Activated T-cell treated with anti-CD3 and anti-CD28 coated beads, Interleukin-2, amount 50 U/mL, for 4 hours (primary cell): ENCODE measurements at regions not wholly inside any gene's neighbourhood (a gene's known extent, or its start where the extent isn't known, plus 50 kb on each side); places are given as distances from the start of the nearest gene placed in this dataset.

Experiments used
- ATAC-seq, 2 donors: fragments of 200-7000 bp; cut with Tn5 transposase; one replicate each; pipeline ENCODE4 v1.10.0; 2021
- DNase-seq: peaks from one replicate; pipeline ENCODE4 v3.0.0-alpha.2; 2020
- H3K27me3 Mint-ChIP-seq: one replicate; pipeline ENCODE4 v1.8.0; 2021; ENCODE audit warnings: low read depth, mixed read lengths
- H3K36me3 Mint-ChIP-seq: one replicate; pipeline ENCODE4 v1.8.0; 2022; ENCODE audit warnings: mixed read lengths; ENCODE audit not compliant: insufficient read depth
- H3K4me1 Mint-ChIP-seq: one replicate; pipeline ENCODE4 v1.8.0; 2021; ENCODE audit warnings: low read depth, mixed read lengths
- H3K4me3 Mint-ChIP-seq: one replicate; pipeline ENCODE4 v1.8.0; 2021; ENCODE audit warnings: mild to moderate bottlenecking, moderate library complexity, mixed read lengths
- H3K9me3 Mint-ChIP-seq: one replicate; pipeline ENCODE4 v1.8.0; 2021; ENCODE audit warnings: mixed read lengths

DNA sequence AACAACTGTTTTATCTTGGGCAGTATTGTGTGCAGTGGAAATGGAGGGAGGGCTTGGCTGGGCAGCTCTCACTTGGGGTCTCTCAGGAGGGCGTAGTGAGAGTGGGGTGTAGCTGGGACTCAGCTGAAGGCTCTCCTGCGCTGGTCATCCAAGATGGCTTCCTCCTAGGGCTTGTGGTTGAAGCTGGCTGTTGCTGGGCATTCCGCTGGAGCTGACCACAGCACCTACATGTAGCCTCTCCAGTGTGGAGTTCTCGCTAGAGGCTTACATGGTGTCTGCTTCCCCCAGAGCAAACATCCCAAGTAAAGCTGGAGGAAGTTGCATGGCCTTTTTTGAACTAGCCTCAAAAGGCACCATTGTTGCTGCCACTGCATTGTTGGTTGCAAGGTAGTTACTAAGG, 344.1 kb upstream of the MARCKS start:
- no peak for DNase-seq
- Mint-ChIP-seq H3K9me3 (no peaks in the 10 kb centered on the region), H3K4me3 (no peak overlapping the region), H3K4me1 (no peaks in the 10 kb centered on the region), H3K27me3 (no peaks in the 10 kb centered on the region), H3K36me3 (no peaks in the 10 kb centered on the region)
- no peak for ATAC-seq

DNA sequence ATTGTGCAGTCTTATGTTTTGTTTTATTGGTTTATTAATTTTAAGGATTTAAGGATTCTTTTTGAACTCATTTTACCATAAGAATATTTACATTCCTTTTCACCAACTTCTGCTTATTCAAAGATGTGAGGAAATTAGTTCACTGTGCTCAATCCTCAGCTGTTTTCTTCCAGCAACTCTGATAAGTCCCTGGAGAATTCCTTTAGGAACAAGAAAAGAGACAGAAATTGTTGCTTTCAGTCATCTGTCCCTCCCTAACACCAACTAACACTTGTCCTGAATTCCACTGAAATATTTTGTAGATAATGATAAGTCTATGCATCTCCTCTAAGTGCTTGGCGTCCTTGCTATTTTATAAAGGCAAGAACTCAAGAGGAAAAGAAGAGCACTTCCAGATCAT, 334.8 kb upstream of the MARCKS start:
- Mint-ChIP-seq H3K4me1 (no peaks in the 10 kb centered on the region), H3K36me3 (no peaks in the 10 kb centered on the region), H3K4me3 (no peak overlapping the region), H3K9me3 (no peaks in the 10 kb centered on the region), H3K27me3 (no peaks in the 10 kb centered on the region)
- no peak for DNase-seq
- ATAC-seq: no peak

DNA sequence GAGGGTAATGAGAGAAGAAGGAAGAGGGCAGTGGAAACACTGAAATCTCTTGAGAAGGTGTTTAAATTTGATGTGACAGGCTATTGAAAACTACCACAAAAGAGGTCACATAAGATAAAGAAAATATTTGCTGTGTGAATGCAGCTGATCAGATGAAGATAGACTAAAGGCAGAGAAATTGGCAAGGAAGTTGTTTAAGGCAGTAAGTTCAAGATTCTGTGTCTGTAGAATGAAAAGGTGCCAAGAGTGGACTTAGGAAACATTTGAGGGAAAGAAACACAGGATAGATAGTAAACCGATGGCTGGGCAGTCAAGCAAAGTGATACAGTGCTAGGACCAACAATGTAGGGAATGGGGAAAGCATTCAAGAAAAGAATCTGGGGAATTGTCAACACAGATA, 332.3 kb upstream of the MARCKS start:
- Mint-ChIP-seq H3K9me3 (no peaks in the 10 kb centered on the region), H3K4me1 (no peaks in the 10 kb centered on the region), H3K27me3 (no peaks in the 10 kb centered on the region), H3K4me3 (no peak overlapping the region), H3K36me3 (no peaks in the 10 kb centered on the region)
- no peak for ATAC-seq
- no peak for DNase-seq

DNA sequence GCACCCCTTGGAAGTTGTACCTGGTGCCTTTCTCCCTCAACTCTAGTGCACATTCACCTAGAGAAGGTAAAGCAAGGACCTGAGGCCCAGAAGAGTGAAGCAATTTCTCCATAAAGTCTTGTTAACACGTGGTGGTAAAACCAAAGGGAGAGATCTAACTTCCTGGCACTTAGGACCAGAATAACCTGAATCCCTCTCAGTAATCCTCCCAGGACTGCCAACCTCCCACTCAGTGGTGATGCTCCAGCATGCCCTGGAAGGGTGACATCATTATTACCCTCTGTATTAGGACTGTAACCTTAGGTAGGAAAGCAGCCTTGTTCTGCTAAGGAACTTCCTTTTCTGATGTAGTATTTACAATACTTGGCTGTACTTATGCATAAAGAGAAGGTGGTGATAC, 330.6 kb upstream of the MARCKS start:
- Mint-ChIP-seq H3K36me3 (no peaks in the 10 kb centered on the region), H3K9me3 (no peaks in the 10 kb centered on the region), H3K4me3 (no peak overlapping the region), H3K27me3 (no peaks in the 10 kb centered on the region), H3K4me1 (no peaks in the 10 kb centered on the region)
- DNase-seq (no peak), ATAC-seq (no peak)

DNA sequence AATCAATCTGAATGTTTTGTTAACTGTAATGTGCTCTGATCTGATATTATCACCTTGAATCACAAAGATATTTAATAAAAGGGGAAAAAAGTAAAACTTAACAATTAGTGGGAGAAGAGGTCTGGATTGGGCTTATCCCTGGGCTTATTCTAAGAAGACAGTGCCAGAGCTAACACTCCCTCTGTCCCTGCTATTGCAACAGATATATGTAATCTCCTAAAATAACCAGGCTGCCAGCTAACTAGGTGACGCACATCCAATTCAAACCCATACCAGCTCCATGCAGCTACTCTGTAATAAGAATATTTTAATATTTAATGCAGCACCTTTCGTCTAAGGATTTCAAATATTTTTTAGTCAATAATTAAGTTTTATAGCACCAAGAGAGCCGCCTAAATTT, 330.1 kb upstream of the MARCKS start:
- ATAC-seq (no peak), DNase-seq (no peak)
- Mint-ChIP-seq H3K4me1 (no peaks in the 10 kb centered on the region), H3K36me3 (no peaks in the 10 kb centered on the region), H3K4me3 (no peak overlapping the region), H3K27me3 (no peaks in the 10 kb centered on the region), H3K9me3 (no peaks in the 10 kb centered on the region)

DNA sequence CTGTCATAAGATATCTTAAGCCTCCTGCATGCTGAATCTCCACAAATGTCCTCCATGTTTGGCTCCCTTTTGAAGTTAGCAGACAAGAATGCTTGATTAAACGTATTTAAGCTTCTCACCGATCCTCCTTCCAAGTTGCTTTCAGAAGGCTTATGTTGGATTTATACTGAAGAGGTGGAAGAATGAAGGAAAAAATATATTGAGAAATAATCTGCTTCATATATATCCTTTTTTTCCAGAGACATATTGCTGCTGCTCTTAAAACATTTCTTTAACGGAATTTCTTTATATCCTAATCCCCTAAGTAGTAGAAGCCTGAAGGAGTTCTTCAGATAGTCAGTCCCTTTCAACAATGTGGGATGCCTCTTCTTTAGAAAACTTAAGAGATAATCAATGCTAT, 329.0 kb upstream of the MARCKS start:
- H3K4me1 Mint-ChIP-seq: no peaks in the 10 kb centered on the region
- no peaks in the 10 kb centered on the region for H3K36me3 Mint-ChIP-seq
- H3K9me3 Mint-ChIP-seq: no peaks in the 10 kb centered on the region
- H3K27me3 Mint-ChIP-seq: no peaks in the 10 kb centered on the region
- H3K4me3 Mint-ChIP-seq: no peak overlapping the region
- DNase-seq: no peak
- ATAC-seq: no peak

DNA sequence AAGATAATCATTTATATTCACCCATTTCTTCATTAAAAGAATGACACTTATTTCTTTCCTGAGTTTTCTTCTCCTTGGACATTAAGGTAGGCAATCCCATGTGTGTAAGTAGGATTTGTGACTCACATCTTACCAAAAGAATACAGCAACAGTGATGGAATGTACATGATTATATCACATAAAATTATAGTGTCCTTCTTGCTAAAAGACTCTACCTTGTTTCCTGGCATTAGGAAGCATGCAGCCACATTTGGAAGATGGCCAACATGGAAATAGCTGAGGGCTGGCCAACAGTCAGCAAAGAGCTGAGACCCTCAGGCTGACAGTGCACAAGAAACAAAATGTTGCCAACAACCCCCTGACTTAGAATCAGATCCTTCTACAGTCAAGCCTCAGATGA, 327.9 kb upstream of the MARCKS start:
- no peaks in the 10 kb centered on the region for H3K4me1 Mint-ChIP-seq

DNA sequence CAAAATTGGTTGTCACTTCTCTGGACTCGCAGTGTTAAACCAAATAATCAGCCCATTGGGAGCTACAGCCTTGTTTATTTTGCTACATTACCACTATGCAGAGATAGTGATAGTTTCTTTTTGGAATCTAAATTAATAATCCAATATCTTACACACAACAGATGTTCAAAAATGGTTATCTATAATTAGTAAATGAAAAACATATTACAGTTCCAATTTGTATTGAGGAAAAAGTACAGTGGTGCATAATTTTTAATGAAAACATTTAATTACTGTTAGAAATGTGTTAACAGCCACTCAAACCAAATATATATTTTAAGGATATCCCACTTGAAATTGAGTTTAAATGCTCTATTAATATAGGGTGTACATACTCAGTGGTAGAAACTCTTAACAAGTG, 327.3 kb upstream of the MARCKS start:
- ATAC-seq (no peak), DNase-seq (no peak)
- Mint-ChIP-seq H3K4me3 (no peak overlapping the region), H3K4me1 (no peaks in the 10 kb centered on the region), H3K9me3 (no peaks in the 10 kb centered on the region), H3K27me3 (no peaks in the 10 kb centered on the region), H3K36me3 (no peaks in the 10 kb centered on the region)

More for the DNA sequence above, 327.9 kb upstream of the MARCKS start:
- Mint-ChIP-seq H3K4me3 (no peak overlapping the region), H3K36me3 (no peaks in the 10 kb centered on the region), H3K27me3 (no peaks in the 10 kb centered on the region), H3K9me3 (no peaks in the 10 kb centered on the region)
- ATAC-seq (no peak), DNase-seq (no peak)

DNA sequence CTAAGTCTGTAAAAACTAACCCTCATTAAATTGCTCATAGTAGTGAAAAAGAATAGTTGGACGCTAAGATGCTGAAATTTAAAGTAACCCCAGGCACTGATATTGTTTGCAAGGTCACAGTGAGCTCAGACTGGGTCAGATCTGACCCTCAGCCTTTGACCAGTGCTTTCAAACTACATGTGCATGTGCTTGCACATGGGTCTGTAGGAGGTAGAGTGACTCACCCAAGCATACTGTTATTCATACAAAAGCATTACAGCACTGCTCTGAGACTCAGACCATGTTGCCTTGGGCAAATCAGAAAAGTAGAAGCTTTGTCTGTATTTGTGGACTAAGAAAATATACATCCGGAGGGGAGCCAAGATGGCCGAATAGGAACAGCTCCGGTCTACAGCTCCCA, 326.4 kb upstream of the MARCKS start:
- no peaks in the 10 kb centered on the region for H3K9me3 Mint-ChIP-seq
- ATAC-seq (no peak), DNase-seq (no peak)
- no peaks in the 10 kb centered on the region for H3K4me1 Mint-ChIP-seq
- H3K4me3 Mint-ChIP-seq: no peak overlapping the region
- H3K27me3 Mint-ChIP-seq: no peaks in the 10 kb centered on the region
- H3K36me3 Mint-ChIP-seq: no peaks in the 10 kb centered on the region

DNA sequence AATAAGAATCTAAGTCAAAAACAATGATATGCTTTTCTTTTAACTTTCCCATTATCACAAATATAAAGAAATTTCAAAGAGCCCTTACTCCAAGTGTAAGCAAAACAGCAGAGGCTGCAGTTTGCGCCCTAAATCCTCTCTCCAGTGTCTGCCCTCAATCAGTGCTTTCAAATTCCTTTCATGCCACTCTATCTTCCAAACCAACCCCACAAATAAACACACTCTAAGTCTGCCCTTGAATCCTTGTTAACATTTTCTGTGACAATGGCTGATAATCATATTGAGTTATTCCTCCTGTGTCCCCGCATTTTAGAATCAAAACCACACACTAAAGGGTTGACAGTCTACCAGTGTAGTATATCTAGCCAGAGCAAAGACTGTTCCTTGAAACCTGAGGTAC, 317.9 kb upstream of the MARCKS start:
- no peak for ATAC-seq
- Mint-ChIP-seq H3K4me3 (no peak overlapping the region), H3K27me3 (no peaks in the 10 kb centered on the region), H3K36me3 (no peaks in the 10 kb centered on the region), H3K4me1 (no peaks in the 10 kb centered on the region), H3K9me3 (no peaks in the 10 kb centered on the region)
- no peak for DNase-seq

DNA sequence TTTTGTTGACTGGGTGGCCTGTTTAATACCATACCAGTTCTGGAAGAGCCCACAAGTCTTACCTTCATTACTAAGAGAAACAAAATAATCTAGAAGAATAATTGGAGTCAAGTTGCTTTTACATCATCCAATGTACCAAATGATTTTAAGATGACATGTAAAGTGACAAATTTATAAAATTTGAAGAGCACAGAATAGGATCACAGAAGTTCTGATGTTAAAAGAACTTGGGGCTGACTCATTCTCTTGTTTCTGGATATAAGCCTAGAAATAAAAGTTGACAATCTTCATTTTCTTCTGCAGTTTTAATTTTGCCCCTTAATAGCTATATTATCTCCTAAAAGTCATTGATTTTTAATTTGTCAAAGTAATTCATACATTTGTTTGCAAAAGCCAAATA, 317.5 kb upstream of the MARCKS start:
- no peak for DNase-seq
- Mint-ChIP-seq H3K4me1 (no peaks in the 10 kb centered on the region), H3K27me3 (no peaks in the 10 kb centered on the region), H3K4me3 (no peak overlapping the region), H3K36me3 (no peaks in the 10 kb centered on the region), H3K9me3 (no peaks in the 10 kb centered on the region)
- no peak for ATAC-seq

DNA sequence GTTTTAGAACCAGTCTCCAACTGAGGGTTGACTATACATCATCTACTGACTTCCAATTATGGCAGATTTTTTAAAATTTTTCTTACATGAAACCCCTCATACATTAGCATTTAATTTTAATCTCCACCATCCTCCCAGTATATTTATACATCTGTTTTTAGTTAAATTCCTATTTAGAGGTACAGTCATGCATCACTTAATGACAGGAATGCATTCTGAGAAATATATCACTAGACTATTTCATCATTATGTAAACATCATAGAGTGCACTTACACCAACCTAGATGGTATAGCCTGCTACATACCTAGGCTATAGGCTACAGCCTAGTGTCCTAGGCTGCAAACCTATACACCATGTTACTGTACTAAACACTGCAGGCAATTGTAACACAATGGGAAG, 316.7 kb upstream of the MARCKS start:
- DNase-seq: no peak
- no peaks in the 10 kb centered on the region for H3K9me3 Mint-ChIP-seq
- H3K27me3 Mint-ChIP-seq: no peaks in the 10 kb centered on the region
- H3K4me1 Mint-ChIP-seq: no peaks in the 10 kb centered on the region
- no peaks in the 10 kb centered on the region for H3K36me3 Mint-ChIP-seq
- no peak for ATAC-seq
- no peak overlapping the region for H3K4me3 Mint-ChIP-seq

DNA sequence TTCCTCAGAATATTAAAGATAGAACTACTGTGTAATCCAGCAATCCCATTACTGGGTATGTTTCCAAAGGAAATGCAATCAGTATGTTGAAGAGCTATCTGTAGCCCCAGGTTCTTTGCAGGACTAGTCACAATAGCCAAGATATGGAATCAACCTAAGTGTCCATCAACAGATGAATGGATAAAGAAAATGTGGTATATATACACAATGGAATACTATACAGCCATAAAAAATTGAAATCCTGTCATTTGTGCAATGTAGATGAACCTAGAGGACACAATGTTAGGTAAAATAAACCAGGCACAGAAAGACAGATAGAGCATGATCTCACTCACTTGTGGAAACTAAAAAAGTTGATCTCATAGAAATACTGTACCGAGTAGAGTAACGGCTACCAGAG, 306.0 kb upstream of the MARCKS start:
- ATAC-seq: no peak
- DNase-seq: no peak
- Mint-ChIP-seq H3K9me3 (peaks cover 24% of the 10 kb centered on the region), H3K27me3 (no peaks in the 10 kb centered on the region), H3K4me3 (no peak overlapping the region), H3K36me3 (no peaks in the 10 kb centered on the region), H3K4me1 (no peaks in the 10 kb centered on the region)

DNA sequence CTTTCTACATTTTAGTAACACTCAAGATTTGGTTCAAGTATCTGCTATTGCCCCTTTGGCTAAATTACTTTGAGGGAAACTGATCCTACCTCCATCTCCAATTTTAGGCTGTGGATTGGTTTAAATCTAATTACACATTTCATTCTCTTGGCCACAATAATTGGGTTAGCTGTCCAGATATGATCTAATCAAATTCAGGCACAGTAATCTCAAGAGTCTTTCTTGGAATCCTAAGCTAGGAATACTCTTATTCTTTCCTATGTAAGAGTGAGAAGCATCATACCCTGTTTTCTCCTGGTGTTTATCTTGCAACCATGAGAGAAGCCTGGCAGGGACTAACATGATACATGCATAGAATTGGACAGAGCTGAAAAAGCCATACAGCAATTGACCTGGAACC, 300.4 kb upstream of the MARCKS start:
- no peak for ATAC-seq
- H3K9me3 Mint-ChIP-seq: no peaks in the 10 kb centered on the region
- no peak for DNase-seq
- H3K36me3 Mint-ChIP-seq: no peaks in the 10 kb centered on the region
- no peak overlapping the region for H3K4me3 Mint-ChIP-seq
- no peaks in the 10 kb centered on the region for H3K4me1 Mint-ChIP-seq
- H3K27me3 Mint-ChIP-seq: no peaks in the 10 kb centered on the region

DNA sequence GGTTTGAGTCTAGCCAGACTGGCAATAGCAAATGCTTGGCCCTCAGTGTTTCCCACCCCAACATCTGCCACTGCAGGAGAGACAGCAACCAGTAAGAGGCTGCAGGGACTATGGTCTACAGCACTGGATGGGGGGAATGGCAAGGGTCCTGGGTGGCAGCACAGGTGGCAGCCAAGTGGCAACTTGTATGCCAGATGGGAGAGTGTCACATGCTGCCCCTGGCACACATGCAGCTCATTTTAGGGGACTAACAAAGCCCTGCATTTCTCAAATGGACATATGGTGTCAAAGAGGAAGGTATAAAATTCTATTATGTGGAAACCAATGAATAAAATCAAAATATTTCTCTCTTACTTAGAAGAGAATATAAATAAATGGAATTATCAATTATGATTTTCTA, 298.7 kb upstream of the MARCKS start:
- Mint-ChIP-seq H3K4me3 (no peak overlapping the region), H3K4me1 (no peaks in the 10 kb centered on the region)
- ATAC-seq: no peak

DNA sequence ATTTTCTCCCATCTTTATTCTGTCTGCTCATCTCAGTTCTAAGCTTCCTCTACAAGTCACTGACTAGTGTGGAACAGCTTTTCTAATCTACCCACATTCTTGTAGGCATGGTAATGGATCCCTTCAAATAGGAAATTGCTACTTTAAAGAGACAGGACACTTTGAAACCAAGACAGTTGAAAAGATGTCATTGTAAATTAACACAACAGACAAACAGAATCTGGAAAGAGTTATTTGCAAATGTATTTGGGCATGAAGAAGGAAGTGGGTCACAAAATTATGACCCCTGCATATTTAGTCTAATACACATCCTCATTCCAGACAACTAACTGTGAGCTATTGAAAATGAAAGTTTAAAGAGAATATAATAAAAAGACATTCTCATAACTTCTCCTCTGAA, 298.2 kb upstream of the MARCKS start:
- H3K36me3 Mint-ChIP-seq: no peaks in the 10 kb centered on the region
- H3K4me1 Mint-ChIP-seq: no peaks in the 10 kb centered on the region
- H3K4me3 Mint-ChIP-seq: no peak overlapping the region
- H3K27me3 Mint-ChIP-seq: no peaks in the 10 kb centered on the region
- DNase-seq: no peak
- no peaks in the 10 kb centered on the region for H3K9me3 Mint-ChIP-seq
- no peak for ATAC-seq

More for the DNA sequence above, 298.7 kb upstream of the MARCKS start:
- H3K27me3 Mint-ChIP-seq: no peaks in the 10 kb centered on the region
- no peaks in the 10 kb centered on the region for H3K36me3 Mint-ChIP-seq
- H3K9me3 Mint-ChIP-seq: no peaks in the 10 kb centered on the region
- no peak for DNase-seq
